Naive thymus-derived CD4-positive, alpha-beta T cell (primary cell): ENCODE measurements at regions not wholly inside any gene's neighbourhood (a gene's known extent, or its start where the extent isn't known, plus 50 kb on each side); places are given as distances from the start of the nearest gene placed in this dataset.

Source experiments
- ATAC-seq: fragments of 150-1000 bp; cut with Tn5 transposase; 2 replicates; pipeline ENCODE4 v1.10.0; 2021; ENCODE audit warnings: mild to moderate bottlenecking, moderate library complexity
- CTCF ChIA-PET: fragments of 350-600 bp; sonication (Branson Sonifier 250); formaldehyde crosslinking; loops from one replicate; lab custom pipeline; 2021; ENCODE audit warnings: antibody characterized with exemption; lab: Charles Lee
- POLR2A ChIA-PET: fragments of 350-600 bp; sonication (Branson Sonifier 250); formaldehyde crosslinking; loops from one replicate; lab custom pipeline; 2021; ENCODE audit warnings: antibody characterized with exemption, inconsistent platforms; lab: Charles Lee
- DNase-seq, 9 donors: peaks; one replicate each; pipeline versions ENCODE4 v3.0.0 to v3.0.0-alpha.2; 2020 to 2022; ENCODE audit warnings: mixed read lengths in 1 of 9
- H3K27ac ChIP-seq: one replicate; pipeline ENCODE4 v1.7.0; 2013; ENCODE audit warnings: mild to moderate bottlenecking, low read depth, low read length, moderate library complexity
- H3K27me3 ChIP-seq, 2 donors: one replicate each; pipeline ENCODE4 v1.7.0; 2013; ENCODE audit warnings: low read length in 2 of 2, mild to moderate bottlenecking in 2 of 2, moderate library complexity in 2 of 2; ENCODE audit not compliant: control insufficient read depth in 2 of 2, insufficient read depth in 2 of 2
- H3K36me3 ChIP-seq, 3 experiments: 1 replicate in 2 of 3; 2 replicates in 1 of 3; pipeline ENCODE4 v1.7.0; 2013; ENCODE audit warnings: low read length in 3 of 3, mild to moderate bottlenecking in 3 of 3, moderate library complexity in 1 of 3; ENCODE audit not compliant: insufficient read depth in 3 of 3, control insufficient read depth in 2 of 3
- H3K4me1 ChIP-seq, 2 donors: one replicate each; pipeline ENCODE4 v1.7.0; 2013; ENCODE audit warnings: low read length in 2 of 2, mild to moderate bottlenecking in 2 of 2, moderate library complexity in 1 of 2; ENCODE audit not compliant: control insufficient read depth in 2 of 2, insufficient read depth in 2 of 2
- H3K4me3 ChIP-seq: 2 replicates; pipeline ENCODE4 v1.7.0; 2013; ENCODE audit warnings: mild to moderate bottlenecking, low read length
- H3K9me3 ChIP-seq, 3 experiments: 1 replicate in 2 of 3; 2 replicates in 1 of 3; pipeline ENCODE4 v1.7.0; 2013; ENCODE audit warnings: low read length in 3 of 3; ENCODE audit not compliant: control insufficient read depth in 2 of 3
- H3K27ac Mint-ChIP-seq, 9 donors: one replicate each; pipeline ENCODE4 v1.8.0; 2020 to 2022; ENCODE audit warnings: mixed read lengths in 9 of 9, mild to moderate bottlenecking in 8 of 9, moderate library complexity in 5 of 9, inconsistent platforms in 2 of 9
- H3K27me3 Mint-ChIP-seq, 5 donors: one replicate each; pipeline ENCODE4 v1.8.0; 2021 to 2022; ENCODE audit warnings: mixed read lengths in 5 of 5, mild to moderate bottlenecking in 1 of 5
- H3K36me3 Mint-ChIP-seq, 5 donors: one replicate each; pipeline ENCODE4 v1.8.0; 2020 to 2022; ENCODE audit warnings: mixed read lengths in 5 of 5, mild to moderate bottlenecking in 3 of 5, inconsistent platforms in 1 of 5
- H3K4me1 Mint-ChIP-seq, 7 donors: one replicate each; pipeline ENCODE4 v1.8.0; 2020 to 2022; ENCODE audit warnings: mixed read lengths in 7 of 7, mild to moderate bottlenecking in 3 of 7, inconsistent platforms in 1 of 7
- H3K4me3 Mint-ChIP-seq, 10 donors: one replicate each; pipeline ENCODE4 v1.8.0; 2020 to 2022; ENCODE audit warnings: mild to moderate bottlenecking in 10 of 10, mixed read lengths in 10 of 10, moderate library complexity in 6 of 10, inconsistent platforms in 2 of 10
- H3K9me3 Mint-ChIP-seq, 11 donors: one replicate each; pipeline ENCODE4 v1.8.0; 2020 to 2022; ENCODE audit warnings: mixed read lengths in 11 of 11, mild to moderate bottlenecking in 4 of 11, inconsistent platforms in 1 of 11, moderate library complexity in 1 of 11
- intact Hi-C, 2 donors: fragments of 100-400 bp; cut with micrococcal nuclease; formaldehyde crosslinking; loops; one replicate each; pipeline ENCODE4 v1.15.1; 2023

DNA sequence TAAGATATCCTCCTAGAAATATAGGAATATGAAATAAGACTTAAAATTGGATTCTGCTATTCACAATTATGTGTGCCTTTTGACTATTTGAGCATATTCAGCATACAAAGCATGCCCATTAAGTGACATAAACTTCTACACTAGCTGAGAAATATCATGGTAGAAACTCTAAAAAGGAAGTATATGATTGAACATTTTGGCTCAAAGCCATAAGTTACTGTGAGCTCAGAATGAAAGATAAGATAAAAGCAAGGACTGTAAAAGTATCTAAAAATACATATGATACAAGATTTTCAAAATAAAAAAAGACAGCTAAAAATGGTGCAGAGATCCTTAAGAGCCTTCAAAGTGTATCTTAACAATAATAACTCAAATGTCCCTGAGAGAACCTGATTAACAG lies 340.5 kb upstream of the SLC39A10 start:
- Mint-ChIP-seq H3K36me3 (peaks cover 0 to 6% (median 0%) of the 10 kb centered on the region in 5 donors), H3K4me1 (peaks cover 0 to 32% (median 18%) of the 10 kb centered on the region in 7 donors), H3K27ac (no peak overlapping the region), H3K27me3 (no peaks in the 10 kb centered on the region), H3K4me3 (no peak overlapping the region), H3K9me3 (no peaks in the 10 kb centered on the region)
- Histone ChIP-seq H3K4me3 (no peak overlapping the region), H3K4me1 (no peaks in the 10 kb centered on the region), H3K36me3 (no peaks in the 10 kb centered on the region), H3K9me3 (no peaks in the 10 kb centered on the region), H3K27me3 (no peaks in the 10 kb centered on the region), H3K27ac (no peak overlapping the region)
- DNase-seq: no peak
- POLR2A ChIA-PET: no interaction called here
- CTCF ChIA-PET: no interaction called here
- no peak for ATAC-seq
- intact Hi-C loops: loop anchor here in 1 of 2 donors (5.0 kb wide), 1 partner anchor 849 kb away; no protein-coding TSS in a partner anchor

DNA sequence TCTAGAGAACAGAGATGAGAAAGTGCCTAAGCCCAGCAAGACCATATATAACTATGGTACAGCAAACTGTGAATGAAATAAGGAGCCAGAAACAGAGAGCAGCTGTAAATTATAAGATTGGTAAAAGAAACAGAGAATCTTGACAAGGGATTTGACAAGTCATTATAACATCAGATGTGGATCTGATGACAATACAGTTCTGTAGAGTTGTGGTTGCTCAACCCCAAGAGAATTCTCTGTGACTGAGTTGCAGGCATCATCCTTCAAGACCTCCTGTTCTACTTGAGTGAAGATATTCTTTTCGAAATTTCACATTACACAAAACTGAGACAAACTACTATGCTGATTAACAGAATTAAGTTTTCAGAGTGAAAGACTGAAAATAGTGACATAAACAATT lies 343.1 kb upstream of the SLC39A10 start:
- peaks cover 0 to 17% (median 8%) of the 10 kb centered on the region in 7 donors for H3K4me1 Mint-ChIP-seq
- no peaks in the 10 kb centered on the region for H3K36me3 ChIP-seq
- ATAC-seq: no peak
- no peaks in the 10 kb centered on the region for H3K9me3 Mint-ChIP-seq
- no peak overlapping the region for H3K27ac Mint-ChIP-seq
- intact Hi-C loops: no loop called here
- H3K4me3 Mint-ChIP-seq: no peak overlapping the region
- H3K27me3 ChIP-seq: no peaks in the 10 kb centered on the region
- no peaks in the 10 kb centered on the region for H3K9me3 ChIP-seq
- no peak overlapping the region for H3K27ac ChIP-seq
- DNase-seq: no peak
- H3K4me1 ChIP-seq: no peaks in the 10 kb centered on the region
- ChIA-PET CTCF (no interaction called here), POLR2A (no interaction called here)
- no peak overlapping the region for H3K4me3 ChIP-seq
- H3K36me3 Mint-ChIP-seq: peaks cover 0 to 5% (median 0%) of the 10 kb centered on the region in 5 donors
- peaks cover 0 to 6% (median 5%) of the 10 kb centered on the region in 5 donors for H3K27me3 Mint-ChIP-seq

DNA sequence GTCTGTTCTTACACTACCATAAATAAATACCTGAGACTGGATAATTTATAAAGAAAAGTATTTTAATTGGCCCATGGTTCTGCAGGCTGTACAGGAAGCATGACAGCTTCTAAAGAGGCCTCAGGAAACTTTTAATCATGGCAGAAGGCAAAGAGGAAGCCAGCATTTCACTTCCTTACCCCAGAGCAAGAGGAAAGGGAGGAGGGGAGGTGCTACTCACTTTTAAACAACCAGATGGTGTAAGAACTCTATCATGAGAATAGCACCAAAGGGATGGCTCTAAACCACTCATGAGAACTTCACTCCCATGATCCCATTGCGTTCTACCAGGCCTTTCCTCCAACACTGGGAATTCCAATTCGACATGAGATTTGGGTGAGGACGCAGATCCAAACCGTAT lies 344.4 kb upstream of the SLC39A10 start:
- ChIA-PET POLR2A (no interaction called here), CTCF (no interaction called here)
- Mint-ChIP-seq H3K4me3 (no peak overlapping the region), H3K27me3 (peaks cover 0 to 11% (median 6%) of the 10 kb centered on the region in 5 donors), H3K4me1 (peaks cover 0 to 10% (median 7%) of the 10 kb centered on the region in 7 donors), H3K36me3 (peaks cover 0 to 5% (median 0%) of the 10 kb centered on the region in 5 donors), H3K27ac (no peak overlapping the region), H3K9me3 (no peaks in the 10 kb centered on the region)
- Histone ChIP-seq H3K9me3 (no peaks in the 10 kb centered on the region), H3K27me3 (no peaks in the 10 kb centered on the region), H3K36me3 (no peaks in the 10 kb centered on the region), H3K27ac (no peak overlapping the region), H3K4me1 (no peaks in the 10 kb centered on the region), H3K4me3 (no peak overlapping the region)
- ATAC-seq (no peak), DNase-seq (no peak)
- intact Hi-C loops: no loop called here

DNA sequence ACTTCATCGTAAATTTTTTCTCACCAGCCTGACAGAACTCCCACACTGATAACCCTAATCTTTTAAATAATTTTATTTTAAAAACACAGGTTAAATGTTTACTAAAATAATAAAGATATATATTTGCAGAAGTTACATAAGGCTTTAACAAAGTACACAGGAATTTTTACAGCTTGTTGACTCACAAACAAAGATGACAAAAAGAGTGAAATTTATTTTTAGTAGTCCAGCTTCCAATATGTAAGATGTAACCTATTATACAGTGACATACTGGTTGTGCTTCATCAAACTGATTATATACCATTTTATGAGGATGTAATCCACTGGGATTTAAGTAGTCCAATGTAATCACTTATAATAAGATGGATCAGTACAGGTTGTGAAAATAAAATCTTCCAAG lies 348.9 kb upstream of the SLC39A10 start:
- no peaks in the 10 kb centered on the region for H3K9me3 ChIP-seq
- no peaks in the 10 kb centered on the region for H3K4me1 ChIP-seq
- H3K27ac Mint-ChIP-seq: no peak overlapping the region
- H3K27me3 Mint-ChIP-seq: peaks cover 0 to 21% (median 6%) of the 10 kb centered on the region in 5 donors
- no peaks in the 10 kb centered on the region for H3K36me3 ChIP-seq
- no peak for DNase-seq
- CTCF ChIA-PET: no interaction called here
- no peaks in the 10 kb centered on the region for H3K36me3 Mint-ChIP-seq
- H3K4me1 Mint-ChIP-seq: peaks cover 0 to 2% (median 0%) of the 10 kb centered on the region in 7 donors
- no peak overlapping the region for H3K27ac ChIP-seq
- H3K27me3 ChIP-seq: no peaks in the 10 kb centered on the region
- H3K4me3 Mint-ChIP-seq: no peak overlapping the region
- no peaks in the 10 kb centered on the region for H3K9me3 Mint-ChIP-seq
- POLR2A ChIA-PET: no interaction called here
- no peak overlapping the region for H3K4me3 ChIP-seq
- ATAC-seq: no peak
- intact Hi-C loops: no loop called here

DNA sequence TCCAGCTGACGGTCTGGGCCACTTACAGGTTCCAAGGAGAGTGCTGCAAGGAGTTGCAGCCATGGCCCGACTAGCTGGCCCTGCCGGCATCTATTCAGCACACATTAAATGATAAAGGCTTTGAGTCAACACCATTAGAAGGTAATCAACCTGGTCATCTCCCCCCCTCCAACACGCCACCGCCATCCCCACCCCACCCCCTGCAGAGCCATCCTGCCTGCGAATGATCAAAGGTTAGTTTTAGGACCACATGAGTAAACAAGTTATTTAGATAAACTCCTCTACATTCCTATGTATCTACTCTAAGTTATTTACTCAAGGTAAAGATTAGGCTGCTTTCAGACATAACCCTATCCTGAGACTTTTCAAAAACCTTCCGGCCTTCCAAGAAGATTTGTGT lies 349.3 kb upstream of the SLC39A10 start:
- Mint-ChIP-seq H3K27me3 (peaks cover 0 to 21% (median 6%) of the 10 kb centered on the region in 5 donors), H3K9me3 (no peaks in the 10 kb centered on the region), H3K4me3 (no peak overlapping the region), H3K4me1 (peaks cover 0 to 2% (median 0%) of the 10 kb centered on the region in 7 donors), H3K27ac (no peak overlapping the region), H3K36me3 (no peaks in the 10 kb centered on the region)
- ChIA-PET CTCF (no interaction called here), POLR2A (no interaction called here)
- ATAC-seq (no peak), DNase-seq (no peak)
- H3K36me3 ChIP-seq: no peaks in the 10 kb centered on the region
- H3K4me1 ChIP-seq: no peaks in the 10 kb centered on the region
- no peak overlapping the region for H3K4me3 ChIP-seq
- no peak overlapping the region for H3K27ac ChIP-seq
- no peaks in the 10 kb centered on the region for H3K27me3 ChIP-seq
- intact Hi-C loops: no loop called here
- no peaks in the 10 kb centered on the region for H3K9me3 ChIP-seq

DNA sequence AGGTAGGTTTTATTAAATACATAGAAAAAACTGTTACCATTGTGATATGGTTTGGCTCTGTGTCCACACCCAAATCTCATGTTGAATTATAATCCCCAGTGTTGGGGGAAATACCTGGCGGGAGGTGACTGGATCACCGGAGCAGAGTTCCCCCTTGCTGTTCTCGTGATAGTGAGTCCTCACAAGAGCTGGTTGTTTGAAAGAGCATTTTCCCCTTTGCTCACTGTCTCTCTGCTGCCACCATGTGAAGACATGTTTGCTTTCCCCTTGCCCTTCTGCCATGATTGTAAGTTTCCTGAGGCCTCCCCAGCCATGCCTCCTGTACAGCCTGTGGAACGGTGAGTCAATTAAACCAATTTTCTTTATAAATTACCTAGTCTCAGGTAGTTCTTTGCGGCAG lies 352.7 kb upstream of the SLC39A10 start:
- H3K27me3 ChIP-seq: no peaks in the 10 kb centered on the region
- H3K27ac ChIP-seq: no peak overlapping the region
- Mint-ChIP-seq H3K4me1 (peaks cover 0 to 2% (median 0%) of the 10 kb centered on the region in 7 donors), H3K9me3 (no peaks in the 10 kb centered on the region), H3K36me3 (no peaks in the 10 kb centered on the region), H3K4me3 (no peak overlapping the region), H3K27me3 (peaks cover 0 to 17% (median 4%) of the 10 kb centered on the region in 5 donors), H3K27ac (no peak overlapping the region)
- no peak overlapping the region for H3K4me3 ChIP-seq
- H3K4me1 ChIP-seq: no peaks in the 10 kb centered on the region
- ATAC-seq (no peak), DNase-seq (no peak)
- H3K36me3 ChIP-seq: no peaks in the 10 kb centered on the region
- ChIA-PET POLR2A (no interaction called here), CTCF (no interaction called here)
- H3K9me3 ChIP-seq: no peaks in the 10 kb centered on the region
- intact Hi-C loops: no loop called here

DNA sequence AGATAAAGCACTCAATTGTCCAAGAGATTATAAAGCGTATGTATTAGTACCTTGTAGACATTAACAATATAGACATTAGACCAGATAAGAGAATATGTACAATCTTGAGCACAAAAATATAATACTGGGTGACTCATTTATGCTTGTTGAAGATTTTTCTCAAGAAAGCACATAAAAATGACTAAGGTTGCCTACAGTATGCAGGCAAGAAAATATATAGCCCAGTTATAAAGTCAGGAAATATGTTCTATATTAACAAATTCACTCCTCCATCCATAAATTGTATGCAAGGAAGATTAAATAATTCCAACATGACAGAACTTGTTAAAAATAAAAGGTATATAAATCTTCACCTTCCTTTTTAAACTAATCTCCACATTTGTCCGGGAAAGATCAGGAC lies 356.4 kb upstream of the SLC39A10 start:
- DNase-seq: no peak
- H3K36me3 ChIP-seq: no peaks in the 10 kb centered on the region
- no peak for ATAC-seq
- H3K27me3 Mint-ChIP-seq: peaks cover 0 to 2% (median 0%) of the 10 kb centered on the region in 5 donors
- H3K9me3 Mint-ChIP-seq: peaks cover 0 to 2% (median 0%) of the 10 kb centered on the region in 11 donors
- no peaks in the 10 kb centered on the region for H3K27me3 ChIP-seq
- CTCF ChIA-PET: no interaction called here
- H3K4me3 ChIP-seq: no peak overlapping the region
- no peak overlapping the region for H3K4me3 Mint-ChIP-seq
- POLR2A ChIA-PET: no interaction called here
- no peaks in the 10 kb centered on the region for H3K4me1 ChIP-seq
- no peaks in the 10 kb centered on the region for H3K9me3 ChIP-seq
- peaks cover 0 to 4% (median 0%) of the 10 kb centered on the region in 7 donors for H3K4me1 Mint-ChIP-seq
- no peak overlapping the region for H3K27ac Mint-ChIP-seq
- intact Hi-C loops: no loop called here
- H3K27ac ChIP-seq: no peak overlapping the region
- no peaks in the 10 kb centered on the region for H3K36me3 Mint-ChIP-seq
